Gastroesophageal sphincter (tissue), 4 donors: ENCODE measurements at regions not wholly inside any gene's neighbourhood (a gene's known extent, or its start where the extent isn't known, plus 50 kb on each side); places are given as distances from the start of the nearest gene placed in this dataset.

ENCODE experiments used
- ATAC-seq: fragments of 150-250 bp; one replicate; pipeline ENCODE4 v1.9.1; 2016; ENCODE audit warnings: mild to moderate bottlenecking, moderate library complexity
- H3K27ac ChIP-seq, 4 donors: fragments of 200-600 bp; sonication (generic) in 3 of 4; 1 replicate in 3 of 4; 2 replicates in 1 of 4; pipeline ENCODE4 v1.5.1; 2016 to 2019
- H3K27me3 ChIP-seq: fragments of 200-600 bp; sonication (generic); one replicate; pipeline ENCODE4 v1.5.1; 2019
- H3K36me3 ChIP-seq, 2 donors: fragments of 200-600 bp; sonication (generic); one replicate each; pipeline ENCODE4 v1.5.1; 2019; ENCODE audit warnings: control low read depth in 1 of 2
- H3K4me1 ChIP-seq, 3 donors: fragments of 200-600 bp; sonication (generic); 1 replicate in 2 of 3; 2 replicates in 1 of 3; pipeline ENCODE4 v1.5.1; 2016 to 2019; ENCODE audit warnings: control low read depth in 2 of 3
- H3K4me3 ChIP-seq, 2 donors: fragments of 200-600 bp; sonication (generic); one replicate each; pipeline ENCODE4 v1.5.1; 2019; ENCODE audit warnings: mild to moderate bottlenecking in 1 of 2, moderate library complexity in 1 of 2
- H3K9me3 ChIP-seq, 3 donors: fragments of 200-600 bp; sonication (generic); one replicate each; pipeline ENCODE4 v1.5.1; 2017 to 2019; ENCODE audit warnings: control low read depth in 2 of 3
- CTCF ChIP-seq, 4 experiments: fragments of 200-600 bp in 2 of 4; fragments of 450-650 bp in 2 of 4; sonication (generic) in 1 of 4; IDR thresholded peaks; one replicate each; pipeline ENCODE4 v1.5.1; 2017 to 2019; ENCODE audit warnings: antibody characterized with exemption in 4 of 4, mild to moderate bottlenecking in 2 of 4, moderate library complexity in 2 of 4
- EP300 ChIP-seq: sonication (generic); formaldehyde crosslinking; IDR thresholded peaks from one replicate; pipeline ENCODE4 v1.6.1; 2017; ENCODE audit warnings: antibody characterized with exemption, mild to moderate bottlenecking
- POLR2A ChIP-seq, 2 donors: fragments of 450-650 bp; IDR thresholded peaks; one replicate each; pipeline ENCODE4 v1.6.1; 2017; ENCODE audit warnings: antibody characterized with exemption in 2 of 2, mild to moderate bottlenecking in 2 of 2, moderate library complexity in 1 of 2
- POLR2AphosphoS5 ChIP-seq: sonication (generic); formaldehyde crosslinking; IDR thresholded peaks from one replicate; pipeline ENCODE4 v1.6.1; 2017; ENCODE audit warnings: antibody characterized with exemption
- WGBS, 2 donors: methylation state at CpG; one replicate each; pipeline ENCODE4 v1.1.5; 2018; ENCODE audit warnings: low coverage in 1 of 2; 5-methylcytosine and 5-hydroxymethylcytosine counted together

GRCh38 chr18:10074110-10074509, 160.3 kb downstream of the VAPA start:
- TF ChIP-seq CTCF (IDR thresholded peaks at IDR 0.05) (no peak), POLR2AphosphoS5 (no peak), POLR2A (IDR thresholded peaks at IDR 0.05) (no peak), EP300 (no peak)
- Histone ChIP-seq H3K4me1 (peaks cover 0 to under 1% (median 0%) of the 10 kb centered on the region in 3 donors), H3K27ac (no peak overlapping the region), H3K9me3 (no peaks in the 10 kb centered on the region), H3K4me3 (no peak overlapping the region), H3K36me3 (no peaks in the 10 kb centered on the region), H3K27me3 (no peaks in the 10 kb centered on the region)
- 80% methylated on average over 1 of the region's 3 CpGs; no CpG with 5 or more reads in 1 of the 2 donors for WGBS, 2 donors
- no peak for ATAC-seq

- no peak for ATAC-seq
- 94 to 96% methylated on average over 5 to 9 of the region's 9 CpGs for WGBS, 2 donors
- Histone ChIP-seq H3K27ac (no peak overlapping the region), H3K36me3 (no peaks in the 10 kb centered on the region), H3K9me3 (no peaks in the 10 kb centered on the region), H3K4me3 (no peak overlapping the region), H3K4me1 (no peaks in the 10 kb centered on the region), H3K27me3 (no peaks in the 10 kb centered on the region)
- no peak for TF ChIP-seq CTCF (IDR thresholded peaks at IDR 0.05)
- no peak for TF ChIP-seq POLR2A (IDR thresholded peaks at IDR 0.05)
Observed at GRCh38 chr18:10074728-10075127, 160.9 kb downstream of the VAPA start.

DNA sequence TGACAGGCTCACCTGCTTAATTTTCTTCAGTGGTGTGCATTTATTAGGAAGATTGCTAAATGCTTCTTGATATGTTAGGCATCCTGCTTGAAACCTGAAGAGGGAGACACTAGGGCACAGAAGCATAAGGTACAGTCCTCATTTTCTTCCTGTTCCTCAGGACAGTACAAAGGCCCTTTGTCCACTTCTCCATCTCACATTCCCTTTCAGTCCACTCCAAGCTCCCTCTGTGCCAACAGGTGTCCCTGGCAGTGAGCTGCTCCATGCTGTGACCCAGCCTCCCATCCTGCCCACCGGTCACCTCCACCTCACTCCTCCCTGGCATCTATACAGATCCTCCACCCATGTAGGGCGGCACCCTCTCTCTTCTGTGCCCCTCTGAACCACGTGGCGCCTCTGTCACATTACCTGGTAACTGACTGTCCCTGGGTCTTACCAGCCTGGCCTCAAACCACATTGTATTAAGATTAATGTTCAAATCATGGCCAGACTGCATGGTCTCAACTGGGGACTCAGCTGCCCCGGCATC, 162.8 kb downstream of the VAPA start:
- TF ChIP-seq POLR2A (IDR thresholded peaks at IDR 0.05) = no peak
- TF ChIP-seq POLR2AphosphoS5 = no peak
- no peak for TF ChIP-seq CTCF (IDR thresholded peaks at IDR 0.05)
- TF ChIP-seq EP300 = no peak
- no peak for ATAC-seq
- Histone ChIP-seq H3K36me3 (no peaks in the 10 kb centered on the region), H3K4me1 (no peaks in the 10 kb centered on the region), H3K27ac (no peak overlapping the region), H3K4me3 (no peak overlapping the region), H3K27me3 (no peaks in the 10 kb centered on the region), H3K9me3 (no peaks in the 10 kb centered on the region)
- WGBS, 2 donors = 95% methylated on average over 4 of the region's 5 CpGs

GRCh38 chr18:10077986-10078385, 164.2 kb downstream of the VAPA start:
- ATAC-seq = no peak
- H3K27me3 ChIP-seq = no peaks in the 10 kb centered on the region
- no peak overlapping the region for H3K4me3 ChIP-seq
- no peak for TF ChIP-seq POLR2AphosphoS5
- TF ChIP-seq EP300 = no peak
- no peak for TF ChIP-seq CTCF (IDR thresholded peaks at IDR 0.05)
- TF ChIP-seq POLR2A (IDR thresholded peaks at IDR 0.05) = no peak
- no peaks in the 10 kb centered on the region for H3K4me1 ChIP-seq
- peaks cover 0 to 8% (median 0%) of the 10 kb centered on the region in 3 donors for H3K9me3 ChIP-seq
- 76% methylated on average over 4 of the region's 4 CpGs; no CpG with 5 or more reads in 1 of the 2 donors for WGBS, 2 donors
- H3K36me3 ChIP-seq = no peaks in the 10 kb centered on the region
- H3K27ac ChIP-seq = no peak overlapping the region

DNA sequence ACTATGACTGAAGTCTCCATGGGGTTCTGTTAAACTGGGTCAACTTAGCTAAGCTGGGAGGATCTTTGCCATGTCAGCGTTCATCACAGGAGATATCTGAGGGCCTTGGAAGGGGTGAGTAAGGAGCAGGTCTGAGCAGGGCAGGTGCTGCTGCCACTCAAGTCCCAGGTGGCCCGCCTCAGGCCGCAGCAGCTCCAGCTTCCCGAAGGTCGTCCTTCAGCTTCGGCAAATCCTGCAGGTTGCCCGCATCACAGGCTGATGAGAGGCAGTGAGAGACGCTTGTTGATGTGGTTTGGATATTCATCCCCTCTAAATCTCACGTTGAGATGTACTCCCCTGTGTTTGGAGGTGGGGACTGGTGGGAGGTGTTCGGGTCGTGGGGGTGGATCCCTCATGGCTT, 166.6 kb downstream of the VAPA start:
- Histone ChIP-seq H3K4me3 (no peak overlapping the region), H3K27ac (no peak overlapping the region), H3K4me1 (no peaks in the 10 kb centered on the region), H3K27me3 (no peaks in the 10 kb centered on the region), H3K36me3 (no peaks in the 10 kb centered on the region), H3K9me3 (peaks cover 0 to 16% (median 0%) of the 10 kb centered on the region in 3 donors)
- no peak for TF ChIP-seq EP300
- no peak for TF ChIP-seq POLR2A (IDR thresholded peaks at IDR 0.05)
- TF ChIP-seq CTCF (IDR thresholded peaks at IDR 0.05) = no peak
- TF ChIP-seq POLR2AphosphoS5 = no peak
- no peak for ATAC-seq
- 98 to 100% methylated on average over 1 to 8 of the region's 11 CpGs for WGBS, 2 donors
